MCF 10A (cell line): ENCODE measurements at regions not wholly inside any gene's neighbourhood (a gene's known extent, or its start where the extent isn't known, plus 50 kb on each side); places are given as distances from the start of the nearest gene placed in this dataset.

Experiments
- BruUV-seq: library from RNA; stranded (reverse); fragments of 400-500 nt; replicated peaks from 2 replicates; lab custom pipeline; 2021; lab: Mats Ljungman, UMichigan
- CTCF ChIA-PET: fragments of 300-600 bp; sonication (Branson Sonifier 250); formaldehyde crosslinking; extraction: SDS; loops from one replicate; lab custom pipeline; 2021; ENCODE audit warnings: antibody characterized with exemption, inconsistent platforms; lab: Yijun Ruan, JAX
- POLR2A ChIA-PET: fragments of 300-600, 350-650 bp; sonication (Branson Sonifier 250); formaldehyde crosslinking; extraction: SDS; loops from one replicate; lab custom pipeline; 2020; ENCODE audit warnings: antibody characterized with exemption, inconsistent platforms; lab: Yijun Ruan, JAX
- DNase-seq: peaks from one replicate; pipeline ENCODE4 v3.0.0-alpha.2; 2018; ENCODE audit not compliant: unreplicated experiment
- H3K27ac Mint-ChIP-seq: one replicate; pipeline ENCODE4 v1.8.0; 2022; ENCODE audit warnings: mild to moderate bottlenecking, low read depth, mixed read lengths; ENCODE audit not compliant: unreplicated experiment
- H3K27me3 Mint-ChIP-seq: one replicate; pipeline ENCODE4 v1.8.0; 2022; ENCODE audit warnings: mixed read lengths; ENCODE audit not compliant: insufficient read depth, unreplicated experiment
- H3K36me3 Mint-ChIP-seq: one replicate; pipeline ENCODE4 v1.8.0; 2022; ENCODE audit warnings: mild to moderate bottlenecking, moderate library complexity, mixed read lengths; ENCODE audit not compliant: insufficient read depth, unreplicated experiment
- H3K4me1 Mint-ChIP-seq: one replicate; pipeline ENCODE4 v1.8.0; 2022; ENCODE audit warnings: mixed read lengths; ENCODE audit not compliant: insufficient read depth, unreplicated experiment
- H3K4me3 Mint-ChIP-seq: one replicate; pipeline ENCODE4 v1.8.0; 2022; ENCODE audit warnings: mild to moderate bottlenecking, moderate library complexity, mixed read lengths; ENCODE audit not compliant: unreplicated experiment
- H3K9me3 Mint-ChIP-seq: one replicate; pipeline ENCODE4 v1.8.0; 2022; ENCODE audit warnings: mixed read lengths; ENCODE audit not compliant: unreplicated experiment
- intact Hi-C: fragments of 100-400 bp; cut with micrococcal nuclease; formaldehyde crosslinking; loops from 2 replicates; pipeline ENCODE4 v1.14.1; 2022
- TF ChIP-seq, protein P1 (sequence below): fragments of 200-600 bp; IDR thresholded peaks from one replicate; pipeline ENCODE4 v1.8.0; 2022; ENCODE audit warnings: antibody characterized with exemption, mild to moderate bottlenecking; ENCODE audit not compliant: unreplicated experiment

DNA sequence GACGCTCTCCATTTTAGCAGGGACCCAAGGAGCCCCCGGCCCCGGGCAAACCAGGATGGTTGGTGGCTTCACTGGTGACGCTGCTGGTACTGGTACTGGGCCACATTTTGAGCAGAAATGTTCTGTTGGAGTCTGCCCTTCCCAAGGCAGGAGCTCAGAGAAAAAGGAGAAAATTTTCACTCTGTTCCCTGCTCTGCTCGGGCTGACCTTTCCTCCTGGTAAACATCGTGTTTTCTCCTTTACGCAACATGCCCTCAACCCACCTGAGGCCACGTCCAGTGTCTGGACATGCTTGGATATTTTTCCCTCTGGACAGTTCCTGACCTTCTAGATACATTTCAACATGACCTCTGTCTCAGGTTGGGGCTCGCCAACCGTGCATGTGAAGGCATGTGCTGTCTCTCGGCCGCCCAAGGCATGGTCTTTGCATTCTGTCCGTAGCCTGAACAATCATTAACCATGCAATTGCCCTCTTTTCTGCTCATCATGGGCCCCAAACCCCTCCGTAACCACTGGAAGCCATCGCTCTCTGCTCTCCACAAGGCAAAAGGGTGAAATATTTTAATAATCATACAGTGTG, 115.2 kb upstream of the PEG3 start:
- no peak for DNase-seq
- H3K4me3 Mint-ChIP-seq = no peak overlapping the region
- H3K27ac Mint-ChIP-seq = no peak overlapping the region
- H3K4me1 Mint-ChIP-seq = no peaks in the 10 kb centered on the region
- peaks cover 45% of the 10 kb centered on the region for H3K9me3 Mint-ChIP-seq
- ChIA-PET POLR2A (no interaction called here), CTCF (interaction anchor here (0.7 kb wide), 1 partner anchor 191 kb away, joined by 4 read pairs; no protein-coding TSS in a partner anchor)
- no TSS peak for BruUV-seq
- no peaks in the 10 kb centered on the region for H3K36me3 Mint-ChIP-seq
- no peaks in the 10 kb centered on the region for H3K27me3 Mint-ChIP-seq
- TF ChIP-seq, protein P1, sequence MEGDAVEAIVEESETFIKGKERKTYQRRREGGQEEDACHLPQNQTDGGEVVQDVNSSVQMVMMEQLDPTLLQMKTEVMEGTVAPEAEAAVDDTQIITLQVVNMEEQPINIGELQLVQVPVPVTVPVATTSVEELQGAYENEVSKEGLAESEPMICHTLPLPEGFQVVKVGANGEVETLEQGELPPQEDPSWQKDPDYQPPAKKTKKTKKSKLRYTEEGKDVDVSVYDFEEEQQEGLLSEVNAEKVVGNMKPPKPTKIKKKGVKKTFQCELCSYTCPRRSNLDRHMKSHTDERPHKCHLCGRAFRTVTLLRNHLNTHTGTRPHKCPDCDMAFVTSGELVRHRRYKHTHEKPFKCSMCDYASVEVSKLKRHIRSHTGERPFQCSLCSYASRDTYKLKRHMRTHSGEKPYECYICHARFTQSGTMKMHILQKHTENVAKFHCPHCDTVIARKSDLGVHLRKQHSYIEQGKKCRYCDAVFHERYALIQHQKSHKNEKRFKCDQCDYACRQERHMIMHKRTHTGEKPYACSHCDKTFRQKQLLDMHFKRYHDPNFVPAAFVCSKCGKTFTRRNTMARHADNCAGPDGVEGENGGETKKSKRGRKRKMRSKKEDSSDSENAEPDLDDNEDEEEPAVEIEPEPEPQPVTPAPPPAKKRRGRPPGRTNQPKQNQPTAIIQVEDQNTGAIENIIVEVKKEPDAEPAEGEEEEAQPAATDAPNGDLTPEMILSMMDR = no peak
- intact Hi-C loops = no loop called here

DNA sequence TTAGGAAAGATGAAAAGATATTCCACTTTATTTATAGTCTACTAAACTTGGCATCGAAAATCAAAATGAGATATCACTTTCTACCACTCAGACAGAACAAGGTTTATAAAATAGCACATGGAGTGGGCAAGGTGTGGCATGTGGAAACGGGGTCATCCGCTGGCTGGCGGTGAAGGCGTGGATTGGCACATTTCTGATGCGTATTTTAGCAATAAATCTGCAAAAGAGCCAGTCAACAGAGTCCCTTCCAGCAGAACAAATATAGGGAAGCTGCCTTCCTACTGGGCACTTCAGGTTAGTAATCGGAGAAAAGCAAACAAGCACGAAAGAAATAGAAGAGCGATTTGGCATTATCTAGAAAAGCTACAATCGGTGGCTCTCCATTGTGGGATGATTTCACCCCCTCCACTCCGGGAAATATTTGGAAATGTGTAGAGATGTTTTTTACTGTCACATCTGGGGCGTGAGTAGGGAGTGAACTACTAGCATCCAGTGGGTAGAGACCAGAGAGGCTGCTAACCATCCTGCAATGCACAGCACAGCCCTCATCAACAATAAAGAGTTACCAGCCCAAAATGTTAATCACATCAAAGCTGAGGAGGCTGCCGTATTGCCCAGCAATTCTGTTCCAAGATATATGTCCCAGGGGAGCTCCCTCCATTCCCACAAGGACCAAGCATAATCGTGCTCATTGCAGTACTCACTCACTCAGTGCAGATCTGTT, 116.1 kb upstream of the PEG3 start:
- no peak for DNase-seq
- peaks cover 40% of the 10 kb centered on the region for H3K9me3 Mint-ChIP-seq
- TF ChIP-seq, protein P1 = no peak

DNA sequence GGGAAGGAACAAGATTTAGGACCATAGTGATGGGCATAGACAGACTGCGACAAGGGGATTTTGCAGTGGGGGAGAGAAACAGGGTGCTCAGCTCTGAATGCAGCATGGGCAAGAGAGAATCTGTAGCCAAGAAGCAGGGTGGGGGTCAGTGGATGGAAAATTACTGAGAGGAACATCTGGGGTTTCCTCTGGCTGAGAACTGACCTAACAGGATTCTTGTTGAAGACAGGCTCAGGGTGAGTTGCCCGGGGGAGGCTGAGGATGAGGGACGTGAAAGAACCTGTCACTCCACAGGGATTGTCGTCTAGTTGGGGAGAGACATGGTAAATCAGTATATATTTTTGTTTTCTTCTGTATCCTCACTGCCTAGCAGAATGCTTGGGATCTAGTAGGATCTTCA, 118.7 kb upstream of the PEG3 start:
- POLR2A ChIA-PET = no interaction called here
- CTCF ChIA-PET = no interaction called here
- no peaks in the 10 kb centered on the region for H3K27me3 Mint-ChIP-seq
- DNase-seq = no peak
- H3K4me1 Mint-ChIP-seq = no peaks in the 10 kb centered on the region
- peaks cover 49% of the 10 kb centered on the region for H3K9me3 Mint-ChIP-seq
- H3K36me3 Mint-ChIP-seq = no peaks in the 10 kb centered on the region
- no TSS peak for BruUV-seq
- intact Hi-C loops = no loop called here
- TF ChIP-seq, protein P1 = no peak
- no peak overlapping the region for H3K27ac Mint-ChIP-seq
- H3K4me3 Mint-ChIP-seq = no peak overlapping the region

More for the DNA sequence above, 116.1 kb upstream of the PEG3 start:
- no peaks in the 10 kb centered on the region for H3K27me3 Mint-ChIP-seq
- POLR2A ChIA-PET = no interaction called here
- H3K4me3 Mint-ChIP-seq = no peak overlapping the region
- H3K27ac Mint-ChIP-seq = no peak overlapping the region
- BruUV-seq = no TSS peak
- CTCF ChIA-PET = no interaction called here
- intact Hi-C loops = no loop called here
- H3K4me1 Mint-ChIP-seq = no peaks in the 10 kb centered on the region
- H3K36me3 Mint-ChIP-seq = no peaks in the 10 kb centered on the region

DNA sequence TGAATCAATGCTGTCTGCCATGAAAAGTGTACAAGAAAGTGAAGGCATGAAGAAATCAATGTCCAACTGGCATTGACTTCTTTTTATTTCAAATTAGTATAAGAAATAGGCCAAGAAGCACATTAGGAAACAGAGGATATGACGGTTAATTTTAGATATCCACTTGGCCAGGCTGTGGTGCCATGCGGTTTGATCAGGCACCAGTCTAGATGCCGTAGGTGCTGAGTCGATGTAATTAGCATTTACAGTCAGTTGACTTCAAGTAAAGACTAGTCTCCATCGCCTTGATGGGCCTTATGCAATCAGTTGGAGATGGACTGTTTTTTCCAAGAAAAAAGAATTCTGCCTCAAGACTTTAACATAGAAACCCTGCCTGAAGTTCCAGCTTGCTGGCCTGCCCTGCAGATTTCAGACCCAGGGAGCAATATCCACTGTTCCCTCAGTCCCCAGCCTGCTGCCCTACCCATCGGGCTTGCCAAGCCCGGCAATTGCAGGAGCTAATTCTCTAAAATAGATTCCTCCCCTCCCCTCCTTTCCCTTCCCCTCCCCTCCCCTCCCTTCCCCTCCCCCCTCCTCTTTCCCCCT, 120.5 kb upstream of the PEG3 start:
- TF ChIP-seq, protein P1 = no peak
- H3K27ac Mint-ChIP-seq = no peak overlapping the region
- no peaks in the 10 kb centered on the region for H3K36me3 Mint-ChIP-seq
- ChIA-PET POLR2A (no interaction called here), CTCF (interaction anchor here (0.6 kb wide), 1 partner anchor 66 kb away, joined by 3 read pairs; no protein-coding TSS in a partner anchor)
- BruUV-seq = no TSS peak
- no peaks in the 10 kb centered on the region for H3K4me1 Mint-ChIP-seq
- intact Hi-C loops = no loop called here
- H3K9me3 Mint-ChIP-seq = peaks cover 56% of the 10 kb centered on the region
- no peaks in the 10 kb centered on the region for H3K27me3 Mint-ChIP-seq
- DNase-seq = no peak
- H3K4me3 Mint-ChIP-seq = no peak overlapping the region
